ENCODE measurements at regions not wholly inside any gene's neighbourhood (a gene's known extent, or its start where the extent isn't known, plus 50 kb on each side); places are given as distances from the start of the nearest gene placed in this dataset.

DNA sequence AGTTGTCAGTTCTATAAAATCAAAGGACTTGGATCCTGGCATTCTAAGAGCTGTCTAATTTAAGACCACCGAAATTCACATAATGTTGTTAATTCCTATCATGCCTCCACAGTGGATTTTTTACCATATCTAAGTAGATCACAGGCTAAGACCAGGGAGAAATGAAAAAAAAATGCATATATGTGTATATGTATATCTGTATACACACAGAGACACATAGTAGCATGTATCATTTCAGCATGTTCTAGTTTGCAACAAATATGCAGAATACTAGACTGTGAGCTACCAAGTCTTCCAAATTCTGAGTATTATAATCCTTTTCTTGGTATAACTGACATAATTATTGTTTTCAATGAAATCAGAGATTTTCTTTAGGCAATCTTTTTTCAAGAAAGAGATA lies 267.6 kb upstream of the TSHZ2 start:
- no peak for DNase-seq (ENCODE audit: low spot score)
- TF ChIP-seq, protein P1, sequence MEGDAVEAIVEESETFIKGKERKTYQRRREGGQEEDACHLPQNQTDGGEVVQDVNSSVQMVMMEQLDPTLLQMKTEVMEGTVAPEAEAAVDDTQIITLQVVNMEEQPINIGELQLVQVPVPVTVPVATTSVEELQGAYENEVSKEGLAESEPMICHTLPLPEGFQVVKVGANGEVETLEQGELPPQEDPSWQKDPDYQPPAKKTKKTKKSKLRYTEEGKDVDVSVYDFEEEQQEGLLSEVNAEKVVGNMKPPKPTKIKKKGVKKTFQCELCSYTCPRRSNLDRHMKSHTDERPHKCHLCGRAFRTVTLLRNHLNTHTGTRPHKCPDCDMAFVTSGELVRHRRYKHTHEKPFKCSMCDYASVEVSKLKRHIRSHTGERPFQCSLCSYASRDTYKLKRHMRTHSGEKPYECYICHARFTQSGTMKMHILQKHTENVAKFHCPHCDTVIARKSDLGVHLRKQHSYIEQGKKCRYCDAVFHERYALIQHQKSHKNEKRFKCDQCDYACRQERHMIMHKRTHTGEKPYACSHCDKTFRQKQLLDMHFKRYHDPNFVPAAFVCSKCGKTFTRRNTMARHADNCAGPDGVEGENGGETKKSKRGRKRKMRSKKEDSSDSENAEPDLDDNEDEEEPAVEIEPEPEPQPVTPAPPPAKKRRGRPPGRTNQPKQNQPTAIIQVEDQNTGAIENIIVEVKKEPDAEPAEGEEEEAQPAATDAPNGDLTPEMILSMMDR (IDR thresholded peaks at IDR 0.05; ENCODE audit: borderline replicate concordance, control extremely low read depth, extremely low read depth, insufficient read depth, missing control alignments), result no peak
- in situ Hi-C loops (cut with MboI; ENCODE audit: low sequenced_read_pairs, unreplicated experiment), result no loop called here

DNA sequence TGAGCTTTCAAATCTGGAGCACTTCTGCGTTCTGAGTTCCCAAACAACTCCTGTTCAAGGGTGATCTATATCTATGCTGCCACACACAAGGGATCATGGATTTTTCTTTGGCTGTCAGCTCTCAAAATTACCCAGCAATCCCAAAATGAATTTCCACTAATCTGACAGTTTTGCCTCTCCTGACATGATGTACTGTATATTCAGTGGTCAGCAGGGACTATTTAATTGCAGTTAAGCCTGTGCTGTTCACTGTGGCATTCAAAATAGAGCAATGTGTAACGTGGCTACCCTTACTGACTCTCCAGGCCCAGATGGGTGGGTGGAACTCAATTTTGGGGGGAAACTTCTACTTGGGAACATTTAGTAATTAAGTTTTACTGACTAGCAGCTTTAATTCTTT lies 283.8 kb upstream of the TSHZ2 start:
- TF ChIP-seq, protein P1 (IDR thresholded peaks at IDR 0.05; ENCODE audit: borderline replicate concordance, control extremely low read depth, extremely low read depth, insufficient read depth, missing control alignments), result no peak
- in situ Hi-C loops (cut with MboI; ENCODE audit: low sequenced_read_pairs, unreplicated experiment), result no loop called here
- no peak for DNase-seq (ENCODE audit: low spot score)

DNA sequence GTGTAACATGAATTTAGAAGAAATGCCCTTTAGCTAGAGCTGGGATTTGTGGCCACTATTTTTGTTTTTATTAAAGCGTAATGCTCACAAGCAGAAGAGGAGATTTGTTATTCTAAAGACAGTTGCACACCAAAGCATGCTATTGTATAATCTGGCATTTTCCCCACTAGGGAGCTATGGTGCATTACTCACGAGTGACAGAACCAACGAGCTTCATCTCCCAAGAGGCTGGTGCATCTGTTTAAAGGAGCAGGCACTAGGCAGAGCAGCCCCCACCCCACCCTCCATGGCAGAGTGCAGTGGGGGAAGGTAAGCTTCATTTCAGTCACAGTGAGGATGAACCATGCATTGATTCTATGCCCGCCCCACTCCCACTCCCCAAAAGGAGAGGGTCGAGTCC lies 287.3 kb upstream of the TSHZ2 start:
- in situ Hi-C loops (cut with MboI; ENCODE audit: low sequenced_read_pairs, unreplicated experiment), result no loop called here
- no peak for DNase-seq (ENCODE audit: low spot score)
- TF ChIP-seq, protein P1 (IDR thresholded peaks at IDR 0.05; ENCODE audit: borderline replicate concordance, control extremely low read depth, extremely low read depth, insufficient read depth, missing control alignments), result no peak

DNA sequence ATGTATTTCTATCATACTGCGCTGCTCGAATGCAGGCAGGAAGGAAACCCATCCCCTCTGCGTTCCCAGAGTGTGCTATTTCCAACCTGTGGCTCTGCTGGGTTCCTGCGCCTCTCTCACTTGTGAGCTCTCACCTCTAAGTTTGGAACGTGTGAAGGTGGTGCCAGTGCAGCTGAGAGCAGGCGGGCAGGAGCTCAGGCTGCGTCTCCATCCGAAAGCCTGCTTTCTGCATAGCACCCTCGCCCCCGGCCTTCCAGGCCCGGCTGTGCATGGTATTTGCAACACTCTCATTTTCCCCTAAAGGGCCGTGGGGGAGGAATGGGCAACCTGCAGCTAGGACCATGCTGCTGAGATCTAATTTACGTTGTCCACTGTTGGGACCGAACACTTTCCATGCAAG lies 288.0 kb upstream of the TSHZ2 start:
- TF ChIP-seq, protein P1 (IDR thresholded peaks at IDR 0.05; ENCODE audit: borderline replicate concordance, control extremely low read depth, extremely low read depth, insufficient read depth, missing control alignments), result no peak
- DNase-seq (ENCODE audit: low spot score), result no peak
- in situ Hi-C loops (cut with MboI; ENCODE audit: low sequenced_read_pairs, unreplicated experiment), result no loop called here

DNA sequence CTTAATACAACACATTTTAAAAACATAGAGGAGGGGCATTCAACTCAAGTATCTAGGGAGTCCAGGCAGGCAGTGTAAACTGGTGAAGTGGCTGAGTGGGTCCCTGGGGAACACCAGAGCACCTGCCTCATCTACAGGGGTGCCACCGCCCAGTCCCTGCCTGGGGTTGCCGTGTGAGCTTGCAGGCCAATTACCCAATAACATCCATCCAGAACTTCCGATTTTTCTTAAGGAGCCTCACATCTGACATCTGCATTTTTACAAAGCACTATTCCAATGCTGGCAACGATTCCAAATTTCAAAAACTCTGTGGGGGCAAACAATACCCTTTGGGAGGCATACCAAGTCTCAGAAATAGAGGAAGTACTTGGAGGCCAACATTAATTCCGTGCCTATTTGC lies 288.4 kb upstream of the TSHZ2 start:
- in situ Hi-C loops (cut with MboI; ENCODE audit: low sequenced_read_pairs, unreplicated experiment), result no loop called here
- TF ChIP-seq, protein P1 (IDR thresholded peaks at IDR 0.05; ENCODE audit: borderline replicate concordance, control extremely low read depth, extremely low read depth, insufficient read depth, missing control alignments), result no peak
- no peak for DNase-seq (ENCODE audit: low spot score)

DNA sequence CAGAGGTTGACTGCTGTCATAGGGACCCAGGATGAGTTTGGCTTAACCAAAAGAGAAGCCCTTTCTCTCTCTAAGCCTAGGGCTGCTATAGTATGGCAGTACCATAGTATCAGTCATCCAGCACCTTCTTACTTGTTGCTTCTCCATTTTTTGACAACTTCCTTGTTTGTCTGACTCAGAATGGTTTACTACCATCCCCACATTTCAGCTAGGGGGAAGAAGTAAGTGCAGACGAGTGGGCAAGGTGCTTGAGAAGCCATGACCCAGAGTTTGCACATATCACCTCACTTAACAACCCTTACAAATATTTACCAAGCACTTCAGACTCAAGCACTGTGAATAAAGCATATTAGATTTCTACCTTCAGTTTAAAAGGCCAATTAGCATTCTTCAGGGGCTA lies 289.9 kb upstream of the TSHZ2 start:
- no peak for DNase-seq (ENCODE audit: low spot score)
- TF ChIP-seq, protein P1 (IDR thresholded peaks at IDR 0.05; ENCODE audit: borderline replicate concordance, control extremely low read depth, extremely low read depth, insufficient read depth, missing control alignments), result no peak
- in situ Hi-C loops (cut with MboI; ENCODE audit: low sequenced_read_pairs, unreplicated experiment), result no loop called here

DNA sequence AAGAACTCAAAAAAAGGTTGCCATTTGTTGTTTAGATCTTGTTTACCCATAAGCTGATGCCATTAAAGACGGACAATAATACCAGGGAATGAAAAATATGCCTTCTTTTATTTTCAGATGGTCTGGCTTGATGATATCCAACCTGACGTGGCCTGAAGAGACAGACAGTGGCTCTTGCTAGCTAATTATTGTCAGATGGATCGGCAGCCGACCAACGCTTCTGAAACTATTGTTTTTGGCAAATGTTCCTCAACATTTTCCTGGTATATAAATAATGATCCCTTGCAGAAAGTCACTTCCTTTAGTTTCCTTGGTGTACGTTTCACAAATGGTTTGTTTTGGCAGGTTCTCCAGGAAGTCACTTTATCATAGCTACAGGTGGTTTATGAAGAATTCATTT lies 290.9 kb upstream of the TSHZ2 start:
- in situ Hi-C loops (cut with MboI; ENCODE audit: low sequenced_read_pairs, unreplicated experiment), result no loop called here
- TF ChIP-seq, protein P1 (IDR thresholded peaks at IDR 0.05; ENCODE audit: borderline replicate concordance, control extremely low read depth, extremely low read depth, insufficient read depth, missing control alignments), result no peak
- no peak for DNase-seq (ENCODE audit: low spot score)

Data from GM13976 (cell line).